GM06990 (cell line): ENCODE measurements at regions not wholly inside any gene's neighbourhood (a gene's known extent, or its start where the extent isn't known, plus 50 kb on each side); places are given as distances from the start of the nearest gene placed in this dataset.
"Not testable (repeated sequence)": the region's sequence is repeated elsewhere in the genome, so short reads cannot be mapped to it uniquely, and the experiment has no call there.

Source experiments
- DNase-seq: peaks from one replicate; pipeline ENCODE4 v3.0.0-alpha.2; 2011; ENCODE audit not compliant: insufficient read length; ENCODE audit errors: extremely low read depth
- H3K27me3 ChIP-seq: replicated peaks from 2 replicates; pipeline ENCODE4 v1.6.0; 2011; ENCODE audit warnings: low read length; ENCODE audit not compliant: control insufficient read depth, insufficient read depth
- H3K36me3 ChIP-seq: 2 replicates; pipeline ENCODE4 v1.5.1; 2011; ENCODE audit warnings: low read length; ENCODE audit not compliant: control insufficient read depth, insufficient read depth
- H3K4me3 ChIP-seq: replicated peaks from 2 replicates; pipeline ENCODE4 v1.5.1; 2011; ENCODE audit warnings: low read depth, mild to moderate bottlenecking, control low read depth, low read length
- CTCF ChIP-seq: IDR thresholded peaks from 2 replicates; pipeline ENCODE4 v1.5.1; 2011; ENCODE audit warnings: low read length, control low read depth, mild to moderate bottlenecking, inconsistent platforms; ENCODE audit not compliant: insufficient read depth, poor library complexity, severe bottlenecking

- TF ChIP-seq CTCF: no peak
- no peaks in the 10 kb centered on the region for H3K36me3 ChIP-seq
- no peak overlapping the region for H3K4me3 ChIP-seq
- no peak for DNase-seq
- H3K27me3 ChIP-seq: no peaks in the 10 kb centered on the region
Observed at GRCh38 chr3:74844428-74844827, 230.0 kb upstream of the CNTN3 start.

- no peaks in the 10 kb centered on the region for H3K27me3 ChIP-seq
- no peak overlapping the region for H3K4me3 ChIP-seq
- no peaks in the 10 kb centered on the region for H3K36me3 ChIP-seq
- TF ChIP-seq CTCF: no peak
- no peak for DNase-seq
Observed at GRCh38 chr3:74842649-74843048, 228.2 kb upstream of the CNTN3 start.

- no peaks in the 10 kb centered on the region for H3K27me3 ChIP-seq
- no peaks in the 10 kb centered on the region for H3K36me3 ChIP-seq
- no peak for DNase-seq
- H3K4me3 ChIP-seq: no peak overlapping the region
- TF ChIP-seq CTCF: no peak
Observed at GRCh38 chr3:74842141-74842540, 227.7 kb upstream of the CNTN3 start.

GRCh38 chr3:74839566-74839965 lies 225.1 kb upstream of the CNTN3 start:
- H3K4me3 ChIP-seq: no peak overlapping the region
- H3K36me3 ChIP-seq: no peaks in the 10 kb centered on the region
- TF ChIP-seq CTCF: no peak
- no peak for DNase-seq
- no peaks in the 10 kb centered on the region for H3K27me3 ChIP-seq

GRCh38 chr3:74832925-74833324 lies 218.5 kb upstream of the CNTN3 start:
- TF ChIP-seq CTCF: no peak
- no peaks in the 10 kb centered on the region for H3K36me3 ChIP-seq

GRCh38 chr3:74830845-74831244 lies 216.4 kb upstream of the CNTN3 start:
- not testable (repeated sequence) for H3K36me3 ChIP-seq, H3K27me3 ChIP-seq, DNase-seq, H3K4me3 ChIP-seq

More at GRCh38 chr3:74832925-74833324, 218.5 kb upstream of the CNTN3 start:
- H3K4me3 ChIP-seq: no peak overlapping the region
- no peak for DNase-seq
- H3K27me3 ChIP-seq: no peaks in the 10 kb centered on the region

- not testable (repeated sequence) for H3K36me3 ChIP-seq, H3K4me3 ChIP-seq, DNase-seq, H3K27me3 ChIP-seq
Observed at GRCh38 chr3:74825404-74825803, 210.9 kb upstream of the CNTN3 start.
